Suprapubic skin (tissue), 4 donors: ENCODE measurements at regions not wholly inside any gene's neighbourhood (a gene's known extent, or its start where the extent isn't known, plus 50 kb on each side); places are given as distances from the start of the nearest gene placed in this dataset.

Source experiments
- DNase-seq, 2 donors: peaks; one replicate each; pipeline ENCODE4 v3.0.0-alpha.2; 2019; ENCODE audit warnings: low spot score in 2 of 2
- H3K27ac ChIP-seq: fragments of 200-600 bp; sonication (generic); one replicate; pipeline ENCODE4 v1.5.1; 2019
- H3K27me3 ChIP-seq: fragments of 200-600 bp; sonication (generic); one replicate; pipeline ENCODE4 v1.5.1; 2019
- H3K36me3 ChIP-seq: fragments of 200-600 bp; sonication (generic); one replicate; pipeline ENCODE4 v1.5.1; 2019
- H3K4me1 ChIP-seq: fragments of 200-600 bp; sonication (generic); one replicate; pipeline ENCODE4 v1.5.1; 2019
- H3K4me3 ChIP-seq: fragments of 200-600 bp; sonication (generic); one replicate; pipeline ENCODE4 v1.5.1; 2019; ENCODE audit warnings: mild to moderate bottlenecking
- H3K9me3 ChIP-seq: fragments of 200-600 bp; sonication (generic); one replicate; pipeline ENCODE4 v1.5.1; 2019
- CTCF ChIP-seq, 2 donors: fragments of 200-600 bp in 1 of 2; fragments of 450-650 bp in 1 of 2; sonication (generic) in 1 of 2; IDR thresholded peaks; one replicate each; pipeline ENCODE4 v1.5.1; 2016 to 2019; ENCODE audit warnings: antibody characterized with exemption in 2 of 2, mild to moderate bottlenecking in 1 of 2, moderate library complexity in 1 of 2
- EP300 ChIP-seq: sonication (generic); formaldehyde crosslinking; IDR thresholded peaks from one replicate; pipeline ENCODE4 v1.6.1; 2017; ENCODE audit warnings: antibody characterized with exemption
- POLR2A ChIP-seq, 2 donors: fragments of 450-650 bp; IDR thresholded peaks; one replicate each; pipeline ENCODE4 v1.6.1; 2017; ENCODE audit warnings: antibody characterized with exemption in 2 of 2, mild to moderate bottlenecking in 2 of 2, moderate library complexity in 2 of 2
- POLR2AphosphoS5 ChIP-seq, 3 donors: sonication (generic); formaldehyde crosslinking; IDR thresholded peaks; one replicate each; pipeline ENCODE4 v1.6.1; 2017; ENCODE audit warnings: antibody characterized with exemption in 3 of 3
- WGBS: methylation state at CpG from one replicate; pipeline ENCODE4 v1.1.5; 2018; 5-methylcytosine and 5-hydroxymethylcytosine counted together

DNA sequence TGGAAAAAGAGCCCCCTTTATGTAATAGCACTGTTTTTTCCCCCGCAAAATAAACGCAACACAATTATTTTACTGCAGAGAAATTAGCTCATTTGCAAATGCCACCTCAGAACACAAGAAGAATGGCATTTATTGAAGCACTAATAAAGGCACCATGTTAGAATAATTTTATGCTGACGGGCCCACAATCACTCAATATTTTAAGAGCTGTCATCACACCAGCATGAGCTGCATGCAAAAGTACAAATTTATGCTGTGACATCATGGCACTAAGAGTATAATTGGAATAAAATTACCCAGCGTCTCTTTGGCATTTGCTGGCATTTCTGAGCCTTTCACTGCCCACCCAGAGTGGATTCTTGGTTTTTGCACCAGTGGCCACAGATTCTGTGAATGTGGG is 364.6 kb downstream of the TLE4 start:
- Histone ChIP-seq H3K36me3 (no peaks in the 10 kb centered on the region), H3K27ac (no peak overlapping the region), H3K27me3 (no peaks in the 10 kb centered on the region), H3K9me3 (no peaks in the 10 kb centered on the region), H3K4me3 (no peak overlapping the region), H3K4me1 (peaks cover 3% of the 10 kb centered on the region)
- WGBS, result 80% methylated on average over 4 of the region's 4 CpGs
- DNase-seq, result no peak
- no peak for TF ChIP-seq POLR2A (IDR thresholded peaks at IDR 0.05)
- TF ChIP-seq CTCF (IDR thresholded peaks at IDR 0.05), result no peak
- TF ChIP-seq POLR2AphosphoS5 (IDR thresholded peaks at IDR 0.05), result no peak
- TF ChIP-seq EP300, result no peak

- no peaks in the 10 kb centered on the region for H3K36me3 ChIP-seq
- H3K9me3 ChIP-seq, result no peaks in the 10 kb centered on the region
- no peak for TF ChIP-seq POLR2A (IDR thresholded peaks at IDR 0.05)
- TF ChIP-seq POLR2AphosphoS5 (IDR thresholded peaks at IDR 0.05), result no peak
- TF ChIP-seq EP300, result no peak
- no peak for TF ChIP-seq CTCF (IDR thresholded peaks at IDR 0.05)
- DNase-seq, result no peak
- no peaks in the 10 kb centered on the region for H3K27me3 ChIP-seq
- H3K4me1 ChIP-seq, result no peaks in the 10 kb centered on the region
- H3K27ac ChIP-seq, result no peak overlapping the region
- no peak overlapping the region for H3K4me3 ChIP-seq
- 72% methylated on average over 4 of the region's 4 CpGs for WGBS
Observed at GRCh38 chr9:79929285-79929684, 357.5 kb downstream of the TLE4 start.

DNA sequence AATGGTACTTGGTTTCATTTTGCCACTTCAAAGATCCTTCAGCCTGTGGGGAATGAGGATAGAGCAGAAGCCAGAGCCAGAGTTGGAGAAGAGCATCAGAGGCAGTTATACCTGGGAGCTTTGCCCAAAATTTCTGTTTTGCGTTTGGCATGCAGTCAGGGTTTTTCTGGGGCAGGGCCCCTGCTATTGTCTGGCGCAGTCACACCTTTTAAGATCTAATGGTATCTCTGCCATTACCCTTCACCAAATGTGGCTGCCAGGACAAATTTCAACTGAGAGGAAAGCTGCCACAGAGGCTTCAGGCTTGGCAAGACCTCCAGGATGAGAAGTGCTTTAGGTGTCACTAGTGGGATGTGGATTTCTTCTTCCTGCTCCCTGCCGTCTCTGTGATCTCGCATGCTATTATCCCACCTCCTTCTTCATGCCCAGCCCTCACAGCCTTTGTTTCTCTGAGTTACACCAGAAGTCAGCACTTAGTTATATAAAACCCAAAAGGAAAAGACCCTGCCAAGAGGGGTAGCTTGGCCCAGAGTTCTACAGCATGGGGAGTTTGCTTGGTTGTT is 357.0 kb downstream of the TLE4 start:
- Histone ChIP-seq H3K4me1 (no peaks in the 10 kb centered on the region), H3K36me3 (no peaks in the 10 kb centered on the region), H3K9me3 (no peaks in the 10 kb centered on the region), H3K27me3 (no peaks in the 10 kb centered on the region), H3K27ac (no peak overlapping the region), H3K4me3 (no peak overlapping the region)
- WGBS, result 71% methylated on average over 4 of the region's 4 CpGs
- no peak for TF ChIP-seq POLR2A (IDR thresholded peaks at IDR 0.05)
- TF ChIP-seq CTCF (IDR thresholded peaks at IDR 0.05), result no peak
- no peak for TF ChIP-seq POLR2AphosphoS5 (IDR thresholded peaks at IDR 0.05)
- no peak for TF ChIP-seq EP300
- no peak for DNase-seq

DNA sequence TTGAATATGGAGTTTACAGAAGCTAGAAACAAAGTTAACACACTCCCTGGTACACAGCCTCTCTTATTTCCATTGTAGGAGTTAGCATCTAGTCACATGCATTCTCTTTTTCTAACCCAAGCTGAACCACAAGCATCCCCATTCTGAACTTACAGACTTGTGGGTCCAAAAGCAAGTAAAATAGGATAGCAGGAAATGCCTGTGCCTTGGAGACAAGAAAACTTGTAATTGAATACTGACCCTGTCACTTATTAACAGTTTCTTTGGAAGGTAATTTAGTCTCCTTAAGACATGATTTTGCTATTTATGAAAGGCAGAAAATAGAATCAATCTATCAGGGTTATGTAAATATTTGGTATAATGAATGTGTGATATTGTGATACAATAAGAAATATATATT is 353.6 kb downstream of the TLE4 start:
- H3K27ac ChIP-seq, result no peak overlapping the region
- H3K4me3 ChIP-seq, result no peak overlapping the region
- no peaks in the 10 kb centered on the region for H3K27me3 ChIP-seq
- no peaks in the 10 kb centered on the region for H3K4me1 ChIP-seq
- no peaks in the 10 kb centered on the region for H3K9me3 ChIP-seq
- TF ChIP-seq POLR2AphosphoS5 (IDR thresholded peaks at IDR 0.05) (no peak), CTCF (IDR thresholded peaks at IDR 0.05) (no peak), POLR2A (IDR thresholded peaks at IDR 0.05) (no peak), EP300 (no peak)
- no peaks in the 10 kb centered on the region for H3K36me3 ChIP-seq
- DNase-seq, result no peak

DNA sequence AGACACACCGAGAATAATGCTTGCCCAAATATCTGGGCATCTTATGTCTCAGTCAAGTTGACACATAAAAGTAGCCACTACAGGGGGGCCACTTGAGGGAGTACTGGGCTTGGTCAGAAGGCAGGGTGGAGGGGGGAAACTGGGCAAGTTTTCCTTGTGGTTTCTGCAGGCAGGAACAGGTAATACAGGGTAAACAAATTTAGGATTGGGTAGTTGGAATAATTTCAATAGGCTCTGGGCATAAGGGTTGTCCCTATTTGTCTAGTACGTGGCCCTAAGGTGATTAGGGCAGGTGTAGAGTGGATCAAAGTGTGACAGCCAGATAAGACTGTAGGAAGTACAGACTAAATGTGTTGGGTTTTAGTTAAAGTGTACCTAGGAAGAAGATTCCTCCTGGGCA is 353.1 kb downstream of the TLE4 start:
- Histone ChIP-seq H3K27ac (no peak overlapping the region), H3K36me3 (no peaks in the 10 kb centered on the region), H3K9me3 (no peaks in the 10 kb centered on the region), H3K27me3 (no peaks in the 10 kb centered on the region), H3K4me1 (no peaks in the 10 kb centered on the region), H3K4me3 (no peak overlapping the region)
- 31% methylated on average over 2 of the region's 2 CpGs for WGBS
- no peak for TF ChIP-seq POLR2A (IDR thresholded peaks at IDR 0.05)
- no peak for TF ChIP-seq POLR2AphosphoS5 (IDR thresholded peaks at IDR 0.05)
- DNase-seq, result no peak

- H3K27me3 ChIP-seq, result no peaks in the 10 kb centered on the region
- DNase-seq, result no peak
- no peaks in the 10 kb centered on the region for H3K4me1 ChIP-seq
- H3K9me3 ChIP-seq, result no peaks in the 10 kb centered on the region
- TF ChIP-seq EP300, result no peak
- TF ChIP-seq CTCF (IDR thresholded peaks at IDR 0.05), result no peak
- TF ChIP-seq POLR2A (IDR thresholded peaks at IDR 0.05), result no peak
- TF ChIP-seq POLR2AphosphoS5 (IDR thresholded peaks at IDR 0.05), result no peak
- 70% methylated on average over 4 of the region's 4 CpGs for WGBS
- no peak overlapping the region for H3K27ac ChIP-seq
- H3K36me3 ChIP-seq, result no peaks in the 10 kb centered on the region
- no peak overlapping the region for H3K4me3 ChIP-seq
Observed at GRCh38 chr9:79917421-79917820, 345.7 kb downstream of the TLE4 start.
